GM12878 (cell line): ENCODE measurements at regions not wholly inside any gene's neighbourhood (a gene's known extent, or its start where the extent isn't known, plus 50 kb on each side); places are given as distances from the start of the nearest gene placed in this dataset.

ENCODE experiments used
- RCOR1 ChIP-seq: conservative IDR thresholded peaks from 2 replicates; pipeline ENCODE4 v1.6.1; 2012; ENCODE audit warnings: low read depth, low read length, improper control_type of control experiment
- SIN3A ChIP-seq: IDR thresholded peaks from 2 replicates; pipeline ENCODE4 v1.6.1; 2012; ENCODE audit warnings: low read depth, low read length, improper control_type of control experiment
- TF ChIP-seq, protein P1 (sequence below): IDR thresholded peaks from 2 replicates; pipeline ENCODE4 v1.6.1; 2011; ENCODE audit warnings: mild to moderate bottlenecking, low read depth, low read length, moderate library complexity; ENCODE audit not compliant: insufficient replicate concordance
- TF ChIP-seq, protein P2 (sequence below), 3 experiments: IDR thresholded peaks in 2 of 3; conservative IDR thresholded peaks in 1 of 3; 2 replicates each; pipeline ENCODE4 v1.5.1; 2011; ENCODE audit warnings: low read depth in 3 of 3, low read length in 3 of 3, mild to moderate bottlenecking in 3 of 3, control low read depth in 2 of 3, moderate library complexity in 2 of 3, inconsistent platforms in 1 of 3, mixed read lengths in 1 of 3; ENCODE audit not compliant: control insufficient read depth in 2 of 3, insufficient read depth in 1 of 3; ENCODE audit errors: extremely low read depth in 1 of 3
- TF ChIP-seq, protein P3 (sequence below): fragments of 450-650 bp; conservative IDR thresholded peaks from 2 replicates; pipeline ENCODE4 v1.6.1; 2017; ENCODE audit warnings: mild to moderate bottlenecking, moderate library complexity

DNA sequence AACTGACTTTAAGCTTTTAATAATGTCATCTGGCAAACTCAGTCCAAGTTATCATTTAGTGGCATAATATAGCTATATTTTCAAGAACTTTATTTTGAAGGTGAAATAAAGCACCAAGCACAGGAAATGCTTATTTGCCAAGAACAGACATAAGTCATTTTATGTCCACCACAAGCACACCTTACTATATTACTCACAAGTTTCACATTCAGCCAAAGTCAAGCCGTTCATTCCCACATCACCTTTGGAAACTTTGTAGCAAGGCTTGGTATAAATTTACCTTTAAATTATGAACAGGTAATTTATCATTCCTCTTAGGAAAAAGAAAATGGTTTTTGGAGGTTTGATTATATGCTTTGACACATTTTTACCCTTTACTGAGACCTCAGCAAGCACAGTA is 236.8 kb upstream of the FKBP1C start:
- TF ChIP-seq, protein P1, sequence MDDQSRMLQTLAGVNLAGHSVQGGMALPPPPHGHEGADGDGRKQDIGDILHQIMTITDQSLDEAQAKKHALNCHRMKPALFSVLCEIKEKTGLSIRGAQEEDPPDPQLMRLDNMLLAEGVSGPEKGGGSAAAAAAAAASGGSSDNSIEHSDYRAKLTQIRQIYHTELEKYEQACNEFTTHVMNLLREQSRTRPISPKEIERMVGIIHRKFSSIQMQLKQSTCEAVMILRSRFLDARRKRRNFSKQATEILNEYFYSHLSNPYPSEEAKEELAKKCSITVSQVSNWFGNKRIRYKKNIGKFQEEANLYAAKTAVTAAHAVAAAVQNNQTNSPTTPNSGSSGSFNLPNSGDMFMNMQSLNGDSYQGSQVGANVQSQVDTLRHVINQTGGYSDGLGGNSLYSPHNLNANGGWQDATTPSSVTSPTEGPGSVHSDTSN, result no peak
- TF ChIP-seq, protein P2, sequence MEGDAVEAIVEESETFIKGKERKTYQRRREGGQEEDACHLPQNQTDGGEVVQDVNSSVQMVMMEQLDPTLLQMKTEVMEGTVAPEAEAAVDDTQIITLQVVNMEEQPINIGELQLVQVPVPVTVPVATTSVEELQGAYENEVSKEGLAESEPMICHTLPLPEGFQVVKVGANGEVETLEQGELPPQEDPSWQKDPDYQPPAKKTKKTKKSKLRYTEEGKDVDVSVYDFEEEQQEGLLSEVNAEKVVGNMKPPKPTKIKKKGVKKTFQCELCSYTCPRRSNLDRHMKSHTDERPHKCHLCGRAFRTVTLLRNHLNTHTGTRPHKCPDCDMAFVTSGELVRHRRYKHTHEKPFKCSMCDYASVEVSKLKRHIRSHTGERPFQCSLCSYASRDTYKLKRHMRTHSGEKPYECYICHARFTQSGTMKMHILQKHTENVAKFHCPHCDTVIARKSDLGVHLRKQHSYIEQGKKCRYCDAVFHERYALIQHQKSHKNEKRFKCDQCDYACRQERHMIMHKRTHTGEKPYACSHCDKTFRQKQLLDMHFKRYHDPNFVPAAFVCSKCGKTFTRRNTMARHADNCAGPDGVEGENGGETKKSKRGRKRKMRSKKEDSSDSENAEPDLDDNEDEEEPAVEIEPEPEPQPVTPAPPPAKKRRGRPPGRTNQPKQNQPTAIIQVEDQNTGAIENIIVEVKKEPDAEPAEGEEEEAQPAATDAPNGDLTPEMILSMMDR (IDR thresholded peaks at IDR 0.05 in 2 of 3, conservative IDR thresholded peaks at IDR 0.05 in 1 of 3; ENCODE audit: control insufficient read depth in 2 of 3, extremely low read depth in 1 of 3, insufficient read depth in 1 of 3, low read depth in 3 of 3, low read length in 3 of 3), result no peak
- no peak for TF ChIP-seq SIN3A
- TF ChIP-seq RCOR1, result no peak
- TF ChIP-seq, protein P3, sequence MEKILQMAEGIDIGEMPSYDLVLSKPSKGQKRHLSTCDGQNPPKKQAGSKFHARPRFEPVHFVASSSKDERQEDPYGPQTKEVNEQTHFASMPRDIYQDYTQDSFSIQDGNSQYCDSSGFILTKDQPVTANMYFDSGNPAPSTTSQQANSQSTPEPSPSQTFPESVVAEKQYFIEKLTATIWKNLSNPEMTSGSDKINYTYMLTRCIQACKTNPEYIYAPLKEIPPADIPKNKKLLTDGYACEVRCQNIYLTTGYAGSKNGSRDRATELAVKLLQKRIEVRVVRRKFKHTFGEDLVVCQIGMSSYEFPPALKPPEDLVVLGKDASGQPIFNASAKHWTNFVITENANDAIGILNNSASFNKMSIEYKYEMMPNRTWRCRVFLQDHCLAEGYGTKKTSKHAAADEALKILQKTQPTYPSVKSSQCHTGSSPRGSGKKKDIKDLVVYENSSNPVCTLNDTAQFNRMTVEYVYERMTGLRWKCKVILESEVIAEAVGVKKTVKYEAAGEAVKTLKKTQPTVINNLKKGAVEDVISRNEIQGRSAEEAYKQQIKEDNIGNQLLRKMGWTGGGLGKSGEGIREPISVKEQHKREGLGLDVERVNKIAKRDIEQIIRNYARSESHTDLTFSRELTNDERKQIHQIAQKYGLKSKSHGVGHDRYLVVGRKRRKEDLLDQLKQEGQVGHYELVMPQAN, result no peak
